ENCODE measurements at regions not wholly inside any gene's neighbourhood (a gene's known extent, or its start where the extent isn't known, plus 50 kb on each side); places are given as distances from the start of the nearest gene placed in this dataset.
"Not testable (repeated sequence)": the region's sequence is repeated elsewhere in the genome, so short reads cannot be mapped to it uniquely, and the experiment has no call there.

DNA sequence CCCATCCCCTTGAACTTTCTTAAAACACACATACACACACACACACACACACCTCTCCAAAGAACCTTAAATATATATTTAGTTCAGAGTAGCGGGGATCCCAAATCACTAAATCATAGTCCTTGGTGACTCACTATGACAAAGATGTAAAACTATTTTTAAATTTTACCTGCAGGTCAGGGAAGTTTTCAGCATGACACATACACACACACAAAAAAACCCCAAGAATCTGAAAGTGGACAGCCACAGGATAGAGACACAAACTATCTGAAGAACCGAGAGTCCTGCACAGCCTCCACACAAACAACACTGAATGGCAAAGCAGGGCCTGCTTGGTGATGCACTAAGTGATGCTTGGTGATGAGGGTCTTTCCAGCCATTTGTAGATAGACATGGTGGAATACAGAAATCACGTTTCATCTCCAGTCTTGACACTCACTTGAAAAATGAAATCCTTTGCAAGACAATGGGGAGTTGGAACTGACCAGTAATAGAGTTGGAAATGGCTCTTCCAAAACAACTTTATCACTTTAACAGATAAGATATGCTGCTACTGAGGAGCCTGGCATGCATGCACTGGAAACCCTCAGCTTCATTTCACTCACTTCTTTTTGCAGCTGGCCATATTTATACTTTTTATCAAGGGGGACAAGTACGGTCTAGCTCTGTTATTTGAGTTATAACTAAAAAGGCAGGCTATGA lies 307.3 kb downstream of the RAPGEF2 start:
- H3K4me3 ChIP-seq (ENCODE audit: low read length in 2 of 2), result no peak overlapping the region
- no peaks in the 10 kb centered on the region for H3K27me3 ChIP-seq (ENCODE audit: control insufficient read depth in 1 of 2, insufficient read depth in 2 of 2, low read length in 2 of 2)
- H3K4me1 ChIP-seq (ENCODE audit: control insufficient read depth, insufficient read depth, low read length), result no peaks in the 10 kb centered on the region
- H3K9ac ChIP-seq (ENCODE audit: low read length in 2 of 2), result no peak overlapping the region
- H3K27ac ChIP-seq (ENCODE audit: low read length), result no peak overlapping the region
- no peaks in the 10 kb centered on the region for H3K36me3 ChIP-seq (ENCODE audit: control insufficient read depth in 2 of 2, insufficient read depth in 2 of 2, low read length in 2 of 2)
- no peaks in the 10 kb centered on the region for H3K9me3 ChIP-seq (ENCODE audit: control insufficient read depth in 2 of 2, low read length in 2 of 2)

DNA sequence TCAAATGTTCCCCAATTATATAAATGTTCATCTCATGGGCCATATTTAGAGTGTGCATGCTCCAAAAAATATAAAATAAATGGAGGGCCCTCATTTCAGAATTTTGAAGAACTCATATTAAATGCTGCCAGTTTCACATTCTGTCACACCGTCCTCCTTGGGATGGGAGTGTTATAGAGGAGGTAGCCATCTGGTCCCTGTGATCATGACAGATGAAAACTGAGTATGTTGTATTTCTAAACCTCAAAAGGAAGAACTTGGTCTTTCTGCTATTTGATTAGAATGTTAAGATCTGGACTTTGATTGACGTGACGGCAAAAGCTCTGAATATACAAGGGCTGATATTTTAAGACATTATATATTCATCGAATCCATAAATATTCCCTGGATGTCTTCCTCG lies 308.0 kb downstream of the RAPGEF2 start:
- Histone ChIP-seq H3K9ac (ENCODE audit: low read length in 2 of 2) (no peak overlapping the region), H3K4me1 (ENCODE audit: control insufficient read depth, insufficient read depth, low read length) (no peaks in the 10 kb centered on the region), H3K9me3 (ENCODE audit: control insufficient read depth in 2 of 2, low read length in 2 of 2) (no peaks in the 10 kb centered on the region), H3K27ac (ENCODE audit: low read length) (no peak overlapping the region), H3K36me3 (ENCODE audit: control insufficient read depth in 2 of 2, insufficient read depth in 2 of 2, low read length in 2 of 2) (no peaks in the 10 kb centered on the region), H3K4me3 (ENCODE audit: low read length in 2 of 2) (no peak overlapping the region), H3K27me3 (ENCODE audit: control insufficient read depth in 1 of 2, insufficient read depth in 2 of 2, low read length in 2 of 2) (no peaks in the 10 kb centered on the region)

DNA sequence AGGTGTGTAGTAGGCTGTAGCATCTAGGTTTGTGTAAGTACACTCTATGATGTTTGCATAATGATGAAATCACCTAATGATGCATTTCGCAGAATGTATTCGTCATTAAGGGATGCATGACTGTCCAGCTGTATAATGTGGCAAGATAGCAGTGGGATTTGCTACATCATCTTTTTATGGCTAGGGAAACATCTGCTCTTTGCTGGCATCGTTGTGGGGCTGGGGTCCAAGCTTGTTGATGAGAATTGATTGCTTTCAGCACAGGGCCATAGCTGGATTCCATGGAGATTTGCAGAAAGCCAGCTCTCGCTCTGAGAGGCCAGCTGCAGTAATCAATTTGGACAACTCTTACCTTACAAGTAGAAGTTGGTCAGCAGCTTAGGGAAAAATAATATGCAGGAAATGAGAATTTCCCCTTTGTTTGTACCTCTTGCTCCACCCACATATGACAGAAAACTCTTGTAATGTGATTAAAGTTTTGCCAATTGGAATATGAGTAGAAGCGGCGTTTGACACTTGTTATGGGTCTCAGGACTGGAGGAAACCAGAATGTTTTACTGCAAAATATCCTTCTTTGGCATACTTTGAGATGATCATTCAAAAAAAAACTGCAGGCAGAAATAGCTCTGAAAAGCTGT lies 310.5 kb downstream of the RAPGEF2 start:
- H3K9ac ChIP-seq (ENCODE audit: low read length in 2 of 2), result no peak overlapping the region
- H3K36me3 ChIP-seq (ENCODE audit: control insufficient read depth in 2 of 2, insufficient read depth in 2 of 2, low read length in 2 of 2), result no peaks in the 10 kb centered on the region
- no peaks in the 10 kb centered on the region for H3K27me3 ChIP-seq (ENCODE audit: control insufficient read depth in 1 of 2, insufficient read depth in 2 of 2, low read length in 2 of 2)
- H3K9me3 ChIP-seq (ENCODE audit: control insufficient read depth in 2 of 2, low read length in 2 of 2), result peaks cover 4 to 6% of the 10 kb centered on the region in 2 donors
- H3K27ac ChIP-seq (ENCODE audit: low read length), result no peak overlapping the region
- H3K4me1 ChIP-seq (ENCODE audit: control insufficient read depth, insufficient read depth, low read length), result no peaks in the 10 kb centered on the region
- no peak overlapping the region for H3K4me3 ChIP-seq (ENCODE audit: low read length in 2 of 2)

DNA sequence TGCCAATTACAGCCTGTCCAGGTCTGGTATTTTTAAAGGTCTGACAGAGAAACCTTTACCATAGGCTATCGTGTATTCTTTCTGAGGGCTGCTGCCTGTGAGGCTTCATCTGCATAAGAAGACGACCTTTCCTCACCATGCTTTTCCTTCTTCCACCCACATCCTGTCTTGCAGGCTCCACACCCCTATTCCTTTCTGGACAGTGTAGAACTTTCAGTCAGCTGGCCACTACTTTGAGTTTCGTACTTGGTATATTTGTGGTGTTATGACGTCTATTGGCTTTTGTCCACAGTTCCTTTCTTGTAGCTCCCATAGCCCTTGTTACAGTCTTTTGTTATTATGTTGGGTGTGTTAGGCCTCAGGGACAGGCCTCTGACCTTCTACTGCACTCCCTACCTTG lies 311.4 kb downstream of the RAPGEF2 start:
- no peaks in the 10 kb centered on the region for H3K27me3 ChIP-seq (ENCODE audit: control insufficient read depth in 1 of 2, insufficient read depth in 2 of 2, low read length in 2 of 2)
- no peak overlapping the region for H3K27ac ChIP-seq (ENCODE audit: low read length)
- no peak overlapping the region for H3K9ac ChIP-seq (ENCODE audit: low read length in 2 of 2)
- H3K4me3 ChIP-seq (ENCODE audit: low read length in 2 of 2), result no peak overlapping the region
- no peaks in the 10 kb centered on the region for H3K4me1 ChIP-seq (ENCODE audit: control insufficient read depth, insufficient read depth, low read length)
- H3K36me3 ChIP-seq (ENCODE audit: control insufficient read depth in 2 of 2, insufficient read depth in 2 of 2, low read length in 2 of 2), result no peaks in the 10 kb centered on the region
- peaks cover 5 to 6% of the 10 kb centered on the region in 2 donors for H3K9me3 ChIP-seq (ENCODE audit: control insufficient read depth in 2 of 2, low read length in 2 of 2)

DNA sequence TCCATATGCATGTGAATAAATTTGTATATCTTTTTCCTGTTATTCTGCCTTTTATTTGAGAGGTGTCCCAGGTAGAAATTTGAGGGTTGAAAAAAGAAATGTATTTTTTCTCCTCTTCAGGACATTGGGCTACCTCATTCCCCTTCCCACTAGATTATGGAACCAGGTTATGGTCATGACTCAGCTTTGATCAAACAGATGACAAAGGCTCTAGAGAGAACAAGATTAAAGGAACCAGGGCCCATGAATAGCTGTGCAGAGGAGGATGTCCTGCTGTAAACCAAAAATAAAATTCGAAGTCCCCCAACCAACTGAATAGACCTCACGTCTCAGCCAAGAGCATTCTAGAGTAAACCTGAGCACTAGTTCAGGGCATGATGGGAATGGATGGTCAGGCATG lies 313.2 kb downstream of the RAPGEF2 start:
- Histone ChIP-seq H3K9me3 (ENCODE audit: control insufficient read depth in 2 of 2, low read length in 2 of 2) (peaks cover 5 to 6% of the 10 kb centered on the region in 2 donors), H3K36me3 (ENCODE audit: control insufficient read depth in 2 of 2, insufficient read depth in 2 of 2, low read length in 2 of 2) (no peaks in the 10 kb centered on the region), H3K4me3 (ENCODE audit: low read length in 2 of 2) (no peak overlapping the region), H3K27me3 (ENCODE audit: control insufficient read depth in 1 of 2, insufficient read depth in 2 of 2, low read length in 2 of 2) (no peaks in the 10 kb centered on the region), H3K4me1 (ENCODE audit: control insufficient read depth, insufficient read depth, low read length) (no peaks in the 10 kb centered on the region), H3K27ac (ENCODE audit: low read length) (no peak overlapping the region), H3K9ac (ENCODE audit: low read length in 2 of 2) (no peak overlapping the region)

DNA sequence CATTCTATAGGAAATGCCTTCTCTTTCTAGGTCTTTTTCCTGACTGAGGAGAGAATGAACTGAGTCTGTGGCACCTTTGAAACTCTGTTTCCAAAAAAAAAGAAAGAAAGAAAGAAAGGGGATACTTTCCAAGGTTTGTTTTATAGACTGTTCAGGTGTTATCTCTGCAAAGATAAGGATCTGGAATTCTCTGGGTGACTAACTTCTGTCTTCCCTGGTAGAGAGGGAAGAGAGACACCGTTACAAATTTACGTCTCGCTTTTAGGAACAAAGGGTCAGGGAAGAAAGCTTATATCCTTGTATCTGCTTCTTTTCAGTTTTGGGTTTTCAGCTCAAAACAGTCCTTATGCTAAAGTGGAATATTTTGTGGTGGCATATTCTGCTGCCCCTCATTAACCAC lies 314.1 kb downstream of the RAPGEF2 start:
- Histone ChIP-seq H3K36me3 (ENCODE audit: control insufficient read depth in 2 of 2, insufficient read depth in 2 of 2, low read length in 2 of 2) (no peaks in the 10 kb centered on the region), H3K27ac (ENCODE audit: low read length) (no peak overlapping the region), H3K9ac (ENCODE audit: low read length in 2 of 2) (no peak overlapping the region), H3K9me3 (ENCODE audit: control insufficient read depth in 2 of 2, low read length in 2 of 2) (peaks cover 5 to 6% of the 10 kb centered on the region in 2 donors), H3K4me3 (ENCODE audit: low read length in 2 of 2) (no peak overlapping the region), H3K27me3 (ENCODE audit: control insufficient read depth in 1 of 2, insufficient read depth in 2 of 2, low read length in 2 of 2) (no peaks in the 10 kb centered on the region), H3K4me1 (ENCODE audit: control insufficient read depth, insufficient read depth, low read length) (no peaks in the 10 kb centered on the region)

DNA sequence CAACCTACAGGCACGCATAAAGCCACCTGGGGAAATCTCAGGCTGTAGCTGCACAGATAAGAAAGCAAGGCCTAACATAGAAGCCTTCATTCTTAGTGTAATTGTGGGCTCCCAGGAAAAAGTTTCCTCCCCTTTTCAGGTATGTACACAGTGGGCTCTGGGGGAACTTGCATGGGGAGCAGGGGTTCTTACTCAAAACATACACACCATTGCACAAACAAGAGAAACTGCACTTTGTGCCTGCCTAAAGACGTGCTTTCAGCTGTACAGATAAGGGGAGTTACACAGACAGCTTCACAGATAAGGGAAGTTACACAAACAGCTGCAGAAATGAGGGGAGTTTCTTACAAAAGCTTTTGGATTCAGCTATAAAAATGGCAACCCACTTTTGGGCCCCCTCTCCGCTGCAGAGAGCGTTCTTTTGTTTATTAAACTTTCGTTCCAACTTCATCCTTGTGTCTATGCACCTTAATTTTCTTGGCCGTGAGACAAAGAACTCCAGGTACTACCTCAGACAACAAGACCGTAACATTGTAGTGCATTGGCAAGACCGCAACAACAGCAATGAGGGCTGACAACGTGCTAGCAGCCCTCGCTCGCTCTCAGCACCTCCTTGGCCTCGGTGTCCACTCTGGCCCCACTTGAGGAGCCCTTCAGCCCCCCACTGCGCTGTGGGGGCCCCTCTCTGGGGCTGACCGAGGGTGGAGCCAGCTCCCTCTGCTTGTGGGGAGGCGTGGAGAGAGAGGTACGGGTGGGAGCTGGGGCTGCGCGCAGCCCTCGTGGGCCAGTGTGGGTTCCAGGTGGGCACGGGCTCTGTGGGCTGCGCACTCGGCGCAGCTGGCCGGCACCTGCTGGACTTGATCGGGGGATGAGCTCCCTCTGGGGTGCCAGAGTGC lies 317.5 kb downstream of the RAPGEF2 start:
- Histone ChIP-seq H3K9me3 (ENCODE audit: control insufficient read depth in 2 of 2, low read length in 2 of 2) (peaks cover 5 to 6% of the 10 kb centered on the region in 2 donors), H3K4me3 (ENCODE audit: low read length in 2 of 2) (no peak overlapping the region)

DNA sequence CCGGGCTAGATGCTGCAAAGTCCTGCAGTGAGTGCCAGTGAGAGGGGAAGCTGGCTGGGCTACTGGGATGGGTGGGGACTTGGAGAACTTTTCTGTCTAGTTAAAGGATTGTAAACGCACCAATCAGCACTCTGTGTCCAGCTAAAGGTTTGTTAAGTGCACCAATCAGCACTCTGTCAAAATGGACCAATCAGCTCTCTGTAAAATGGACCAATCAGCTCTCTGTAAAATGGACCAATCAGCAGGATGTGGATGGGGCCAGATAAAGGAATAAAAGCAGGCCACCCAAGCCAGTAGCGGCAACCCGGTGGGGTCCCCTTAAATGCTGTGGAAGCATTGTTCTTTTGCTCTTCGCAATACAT lies 318.2 kb downstream of the RAPGEF2 start:
- not testable (repeated sequence) for H3K4me3 ChIP-seq (ENCODE audit: low read length in 2 of 2); H3K36me3 ChIP-seq (ENCODE audit: control insufficient read depth in 2 of 2, insufficient read depth in 2 of 2, low read length in 2 of 2)

More for the DNA sequence above, 317.5 kb downstream of the RAPGEF2 start:
- H3K4me1 ChIP-seq (ENCODE audit: control insufficient read depth, insufficient read depth, low read length), result no peaks in the 10 kb centered on the region
- H3K9ac ChIP-seq (ENCODE audit: low read length in 2 of 2), result no peak overlapping the region
- H3K27me3 ChIP-seq (ENCODE audit: control insufficient read depth in 1 of 2, insufficient read depth in 2 of 2, low read length in 2 of 2), result no peaks in the 10 kb centered on the region
- no peaks in the 10 kb centered on the region for H3K36me3 ChIP-seq (ENCODE audit: control insufficient read depth in 2 of 2, insufficient read depth in 2 of 2, low read length in 2 of 2)
- no peak overlapping the region for H3K27ac ChIP-seq (ENCODE audit: low read length)

DNA sequence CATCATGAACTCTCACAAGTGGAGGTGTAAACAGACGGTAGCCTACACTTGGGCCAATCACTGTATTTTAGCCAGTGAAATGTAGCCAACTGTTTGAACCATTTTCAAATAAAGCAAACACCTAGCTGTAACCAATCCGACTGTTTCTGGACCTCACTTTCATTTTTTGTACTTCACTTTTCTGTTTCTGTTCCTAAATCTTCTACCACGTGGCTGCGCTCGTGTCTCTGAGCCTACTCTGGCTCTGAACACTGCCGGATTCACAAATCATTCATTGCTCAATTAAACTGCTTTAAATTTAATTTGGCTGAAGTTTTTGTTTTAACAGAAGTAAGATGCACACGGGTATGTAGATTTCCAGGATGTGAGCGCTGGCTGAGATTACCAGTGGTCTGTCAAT lies 319.1 kb downstream of the RAPGEF2 start:
- no peaks in the 10 kb centered on the region for H3K4me1 ChIP-seq (ENCODE audit: control insufficient read depth, insufficient read depth, low read length)
- H3K9me3 ChIP-seq (ENCODE audit: control insufficient read depth in 2 of 2, low read length in 2 of 2), result peaks cover 5 to 6% of the 10 kb centered on the region in 2 donors
- H3K9ac ChIP-seq (ENCODE audit: low read length in 2 of 2), result no peak overlapping the region
- H3K4me3 ChIP-seq (ENCODE audit: low read length in 2 of 2), result no peak overlapping the region
- H3K27ac ChIP-seq (ENCODE audit: low read length), result no peak overlapping the region
- H3K36me3 ChIP-seq (ENCODE audit: control insufficient read depth in 2 of 2, insufficient read depth in 2 of 2, low read length in 2 of 2), result no peaks in the 10 kb centered on the region
- no peaks in the 10 kb centered on the region for H3K27me3 ChIP-seq (ENCODE audit: control insufficient read depth in 1 of 2, insufficient read depth in 2 of 2, low read length in 2 of 2)

More for the DNA sequence above, 318.2 kb downstream of the RAPGEF2 start:
- H3K27ac ChIP-seq (ENCODE audit: low read length); H3K9me3 ChIP-seq (ENCODE audit: control insufficient read depth in 2 of 2, low read length in 2 of 2); H3K4me1 ChIP-seq (ENCODE audit: control insufficient read depth, insufficient read depth, low read length); H3K9ac ChIP-seq (ENCODE audit: low read length in 2 of 2); H3K27me3 ChIP-seq (ENCODE audit: control insufficient read depth in 1 of 2, insufficient read depth in 2 of 2, low read length in 2 of 2): not testable (repeated sequence)

DNA sequence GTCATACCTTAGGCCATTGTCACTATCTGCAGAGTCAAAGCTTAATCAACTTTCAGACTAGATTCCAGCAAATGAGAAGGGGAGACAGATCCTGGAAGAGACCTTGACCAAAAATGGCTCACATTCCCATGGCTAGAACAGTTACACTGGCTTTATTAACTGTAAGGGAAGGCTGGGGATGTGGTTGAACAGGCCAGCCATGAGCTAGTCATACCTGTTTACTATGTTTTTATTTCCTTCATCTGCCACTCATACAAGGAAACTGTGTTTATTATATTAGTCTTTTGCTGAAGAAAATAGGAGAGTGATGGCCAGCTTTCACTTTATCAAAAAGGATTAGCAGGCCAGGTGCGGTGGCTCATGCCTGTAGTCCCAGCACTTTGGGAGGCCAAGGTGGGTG lies 319.7 kb downstream of the RAPGEF2 start:
- H3K36me3 ChIP-seq (ENCODE audit: control insufficient read depth in 2 of 2, insufficient read depth in 2 of 2, low read length in 2 of 2), result no peaks in the 10 kb centered on the region
- no peaks in the 10 kb centered on the region for H3K4me1 ChIP-seq (ENCODE audit: control insufficient read depth, insufficient read depth, low read length)
- peaks cover 5 to 6% of the 10 kb centered on the region in 2 donors for H3K9me3 ChIP-seq (ENCODE audit: control insufficient read depth in 2 of 2, low read length in 2 of 2)
- no peak overlapping the region for H3K4me3 ChIP-seq (ENCODE audit: low read length in 2 of 2)
- no peak overlapping the region for H3K27ac ChIP-seq (ENCODE audit: low read length)
- no peaks in the 10 kb centered on the region for H3K27me3 ChIP-seq (ENCODE audit: control insufficient read depth in 1 of 2, insufficient read depth in 2 of 2, low read length in 2 of 2)
- no peak overlapping the region for H3K9ac ChIP-seq (ENCODE audit: low read length in 2 of 2)
